Loucy (cell line): ENCODE measurements at regions not wholly inside any gene's neighbourhood (a gene's known extent, or its start where the extent isn't known, plus 50 kb on each side); places are given as distances from the start of the nearest gene placed in this dataset.

ENCODE experiments used
- H2AFZ ChIP-seq: fragments of 200-600 bp; sonication (generic); 2 replicates; pipeline ENCODE4 v1.6.0; 2016; ENCODE audit warnings: antibody characterized with exemption, mild to moderate bottlenecking, low read length, moderate library complexity
- H3F3A ChIP-seq: fragments of 200-600 bp; 2 replicates; pipeline ENCODE4 v1.6.0; 2016; ENCODE audit warnings: antibody characterized with exemption, low read depth, mild to moderate bottlenecking
- H3K27me3 ChIP-seq: fragments of 200-600 bp; sonication (generic); 2 replicates; pipeline ENCODE4 v1.6.1; 2014; ENCODE audit warnings: low read length, mild to moderate bottlenecking; ENCODE audit not compliant: insufficient read depth, poor library complexity, severe bottlenecking
- H3K36me3 ChIP-seq: fragments of 200-600 bp; sonication (generic); 2 replicates; pipeline ENCODE4 v1.6.1; 2016; ENCODE audit warnings: low read length; ENCODE audit not compliant: insufficient read depth
- H3K4me1 ChIP-seq: fragments of 200-600 bp; sonication (generic); 2 replicates; pipeline ENCODE4 v1.5.1; 2014; ENCODE audit warnings: low read length, mild to moderate bottlenecking; ENCODE audit not compliant: insufficient read depth, poor library complexity, severe bottlenecking
- H3K4me2 ChIP-seq: fragments of 200-600 bp; sonication (generic); 2 replicates; pipeline ENCODE4 v1.6.0; 2014; ENCODE audit warnings: antibody characterized with exemption, low read length, low read depth, mild to moderate bottlenecking; ENCODE audit not compliant: poor library complexity, severe bottlenecking
- H3K4me3 ChIP-seq: fragments of 200-600 bp; sonication (generic); 2 replicates; pipeline ENCODE4 v1.5.1; 2014; ENCODE audit warnings: low read length, mild to moderate bottlenecking, mixed read lengths; ENCODE audit not compliant: poor library complexity, severe bottlenecking
- H3K79me2 ChIP-seq: fragments of 200-600 bp; sonication (generic); 2 replicates; pipeline ENCODE4 v1.6.1; 2014; ENCODE audit warnings: low read length; ENCODE audit not compliant: insufficient read depth
- H3K9ac ChIP-seq: fragments of 200-600 bp; sonication (generic); 2 replicates; pipeline ENCODE4 v1.6.0; 2014; ENCODE audit warnings: mild to moderate bottlenecking, low read depth, low read length, moderate library complexity; ENCODE audit not compliant: poor library complexity, severe bottlenecking
- H3K9me2 ChIP-seq: fragments of 200-600 bp; sonication (generic); replicated peaks from 2 replicates; pipeline ENCODE4 v1.6.1; 2016; ENCODE audit warnings: low read depth, low read length, mixed read lengths
- H3K9me3 ChIP-seq: fragments of 200-600 bp; sonication (generic); 2 replicates; pipeline ENCODE4 v1.6.1; 2014; ENCODE audit warnings: mild to moderate bottlenecking, antibody characterized with exemption, low read length, low read depth; ENCODE audit not compliant: insufficient read depth
- H4K20me1 ChIP-seq: fragments of 200-600 bp; sonication (generic); 2 replicates; pipeline ENCODE4 v1.6.0; 2014; ENCODE audit warnings: antibody characterized with exemption, low read length, mild to moderate bottlenecking; ENCODE audit not compliant: insufficient read depth, poor library complexity, severe bottlenecking
- EZH2phosphoT487 ChIP-seq: fragments of 200-600 bp; IDR thresholded peaks from 2 replicates; pipeline ENCODE4 v1.6.1; 2018; ENCODE audit warnings: antibody characterized with exemption, mild to moderate bottlenecking, moderate library complexity, borderline replicate concordance
- TF ChIP-seq, protein P1 (sequence below): fragments of 200-600 bp; sonication (generic); conservative IDR thresholded peaks from 2 replicates; pipeline ENCODE4 v1.5.1; 2014; ENCODE audit warnings: mild to moderate bottlenecking, antibody characterized with exemption, low read length

DNA sequence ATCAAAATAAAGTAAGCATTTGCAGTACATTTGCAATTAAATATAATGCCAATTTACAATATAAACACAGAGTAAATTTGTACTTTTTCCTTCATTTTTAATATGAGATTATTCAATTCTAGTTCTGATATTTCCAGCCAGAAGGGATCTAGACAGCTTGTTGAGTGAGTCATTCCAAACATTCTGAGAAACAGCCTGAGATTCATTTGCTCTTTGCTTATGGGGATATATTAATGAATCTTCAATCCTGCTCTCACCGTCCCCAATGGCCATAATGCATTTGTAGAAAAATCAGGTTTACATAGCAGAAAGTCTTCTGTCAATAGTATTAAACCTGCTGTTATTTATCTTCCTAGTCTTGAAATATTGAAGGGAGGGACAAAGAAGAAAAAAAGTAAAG lies 554.2 kb downstream of the TUSC7 start:
- Histone ChIP-seq H3K4me2 (no peak overlapping the region), H3F3A (no peaks in the 10 kb centered on the region), H3K27me3 (no peaks in the 10 kb centered on the region), H4K20me1 (no peaks in the 10 kb centered on the region), H3K9me2 (no peaks in the 10 kb centered on the region), H3K36me3 (no peaks in the 10 kb centered on the region), H3K9ac (no peak overlapping the region), H2AFZ (no peak overlapping the region), H3K4me3 (no peak overlapping the region), H3K79me2 (no peaks in the 10 kb centered on the region), H3K4me1 (no peaks in the 10 kb centered on the region), H3K9me3 (no peaks in the 10 kb centered on the region)
- TF ChIP-seq, protein P1, sequence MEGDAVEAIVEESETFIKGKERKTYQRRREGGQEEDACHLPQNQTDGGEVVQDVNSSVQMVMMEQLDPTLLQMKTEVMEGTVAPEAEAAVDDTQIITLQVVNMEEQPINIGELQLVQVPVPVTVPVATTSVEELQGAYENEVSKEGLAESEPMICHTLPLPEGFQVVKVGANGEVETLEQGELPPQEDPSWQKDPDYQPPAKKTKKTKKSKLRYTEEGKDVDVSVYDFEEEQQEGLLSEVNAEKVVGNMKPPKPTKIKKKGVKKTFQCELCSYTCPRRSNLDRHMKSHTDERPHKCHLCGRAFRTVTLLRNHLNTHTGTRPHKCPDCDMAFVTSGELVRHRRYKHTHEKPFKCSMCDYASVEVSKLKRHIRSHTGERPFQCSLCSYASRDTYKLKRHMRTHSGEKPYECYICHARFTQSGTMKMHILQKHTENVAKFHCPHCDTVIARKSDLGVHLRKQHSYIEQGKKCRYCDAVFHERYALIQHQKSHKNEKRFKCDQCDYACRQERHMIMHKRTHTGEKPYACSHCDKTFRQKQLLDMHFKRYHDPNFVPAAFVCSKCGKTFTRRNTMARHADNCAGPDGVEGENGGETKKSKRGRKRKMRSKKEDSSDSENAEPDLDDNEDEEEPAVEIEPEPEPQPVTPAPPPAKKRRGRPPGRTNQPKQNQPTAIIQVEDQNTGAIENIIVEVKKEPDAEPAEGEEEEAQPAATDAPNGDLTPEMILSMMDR, result no peak
- no peak for TF ChIP-seq EZH2phosphoT487

DNA sequence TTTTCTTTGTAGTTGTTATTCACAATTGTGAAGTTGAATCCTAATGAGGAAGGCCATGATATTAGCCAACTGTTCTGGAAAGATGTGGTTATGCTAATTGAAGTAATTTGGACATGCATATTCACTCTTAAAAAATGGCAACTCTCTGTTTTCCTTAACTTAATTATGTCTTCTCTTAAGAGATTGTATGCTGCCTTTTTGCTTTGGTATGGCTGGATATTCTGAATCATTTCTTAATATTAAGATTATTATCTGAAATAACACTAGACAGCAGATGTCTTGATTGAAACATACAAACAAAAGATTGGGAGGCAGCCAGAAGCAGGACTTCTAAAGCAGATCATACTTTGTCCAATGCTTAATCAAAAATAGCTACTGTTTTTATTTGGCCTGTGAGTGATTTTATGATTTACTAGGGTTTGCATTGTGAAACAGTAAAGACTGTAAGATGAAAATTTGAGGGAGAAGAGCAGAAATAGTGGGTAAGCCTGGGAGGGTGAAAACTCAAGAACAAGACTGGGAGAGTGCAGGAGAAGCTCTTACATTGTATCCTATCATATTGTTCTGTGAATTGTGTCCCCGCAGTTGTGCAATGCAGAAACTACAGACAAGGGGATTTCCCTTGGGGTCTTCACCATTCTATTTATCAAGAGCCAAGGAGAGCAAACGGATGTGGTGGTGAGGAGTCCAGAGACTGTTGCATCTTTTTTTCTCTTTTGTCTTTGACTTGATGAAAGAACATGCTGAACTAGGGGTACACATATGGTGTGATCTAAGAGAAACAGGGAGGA lies 554.8 kb downstream of the TUSC7 start:
- no peaks in the 10 kb centered on the region for H3K4me1 ChIP-seq
- H4K20me1 ChIP-seq, result no peaks in the 10 kb centered on the region
- no peaks in the 10 kb centered on the region for H3K27me3 ChIP-seq
- H3K9me2 ChIP-seq, result no peaks in the 10 kb centered on the region
- no peaks in the 10 kb centered on the region for H3K9me3 ChIP-seq
- no peaks in the 10 kb centered on the region for H3K36me3 ChIP-seq
- H3K9ac ChIP-seq, result no peak overlapping the region
- H2AFZ ChIP-seq, result no peak overlapping the region
- no peak overlapping the region for H3K4me2 ChIP-seq
- no peak for TF ChIP-seq EZH2phosphoT487
- TF ChIP-seq, protein P1, result no peak
- no peaks in the 10 kb centered on the region for H3F3A ChIP-seq
- no peaks in the 10 kb centered on the region for H3K79me2 ChIP-seq
- no peak overlapping the region for H3K4me3 ChIP-seq

DNA sequence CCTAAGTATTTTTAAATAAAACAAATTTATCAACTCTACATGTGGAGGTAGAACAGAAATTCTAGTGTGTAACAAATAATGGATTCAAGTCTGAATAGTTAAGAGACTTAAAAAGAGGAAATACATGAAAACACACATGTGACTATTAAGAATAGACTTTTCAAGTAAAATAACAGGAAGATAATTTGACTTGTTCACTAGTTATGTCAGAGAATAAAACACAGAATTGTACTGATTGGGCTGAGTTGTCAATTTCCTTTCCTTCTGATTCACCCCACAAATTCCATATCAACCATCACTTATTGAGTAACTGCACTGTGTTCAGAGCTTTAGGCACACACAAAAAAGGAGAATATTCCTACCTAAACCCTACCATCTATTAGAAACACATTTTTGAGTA lies 557.2 kb downstream of the TUSC7 start:
- no peak overlapping the region for H3K9ac ChIP-seq
- H3K4me2 ChIP-seq, result no peak overlapping the region
- no peaks in the 10 kb centered on the region for H3K9me2 ChIP-seq
- H3K4me3 ChIP-seq, result no peak overlapping the region
- TF ChIP-seq EZH2phosphoT487, result no peak
- TF ChIP-seq, protein P1, result no peak
- H3K4me1 ChIP-seq, result no peaks in the 10 kb centered on the region
- H3K36me3 ChIP-seq, result no peaks in the 10 kb centered on the region
- no peaks in the 10 kb centered on the region for H4K20me1 ChIP-seq
- H3F3A ChIP-seq, result no peaks in the 10 kb centered on the region
- H3K79me2 ChIP-seq, result no peaks in the 10 kb centered on the region
- no peaks in the 10 kb centered on the region for H3K27me3 ChIP-seq
- no peaks in the 10 kb centered on the region for H3K9me3 ChIP-seq
- no peak overlapping the region for H2AFZ ChIP-seq
